Inferior parietal cortex (tissue), 1 donor: ENCODE measurements at regions not wholly inside any gene's neighbourhood (a gene's known extent, or its start where the extent isn't known, plus 50 kb on each side); places are given as distances from the start of the nearest gene placed in this dataset.
A peak's percentile ranks its signal among the peaks of the same experiment; 100 is the strongest.

Experiments used
- DNase-seq: peaks from one replicate; pipeline ENCODE4 v3.0.0-alpha.2; 2016; ENCODE audit errors: extremely low spot score

GRCh38 chr2:105625632-105626031 lies 119.1 kb upstream of the NCK2 start:
- DNase-seq, result no peak

- DNase-seq, result no peak
Observed at GRCh38 chr2:105621038-105621437, 123.7 kb upstream of the NCK2 start.

GRCh38 chr2:105618351-105618659 lies 126.4 kb upstream of the NCK2 start:
- DNase-seq, result no peak

GRCh38 chr2:105617631-105618350 lies 126.9 kb upstream of the NCK2 start:
- DNase-seq, result no peak

GRCh38 chr2:105615305-105615704 lies 129.4 kb upstream of the NCK2 start:
- DNase-seq, result no peak

- DNase-seq, result no peak
Observed at GRCh38 chr2:105611811-105612424, 132.8 kb upstream of the NCK2 start.

GRCh38 chr2:105611333-105611637 lies 133.4 kb upstream of the NCK2 start:
- no peak for DNase-seq

- DNase-seq, result no peak
Observed at GRCh38 chr2:105610576-105611332, 134.0 kb upstream of the NCK2 start.

- no peak for DNase-seq
Observed at GRCh38 chr2:105609746-105610402, 134.8 kb upstream of the NCK2 start.

GRCh38 chr2:105607920-105608504 lies 136.7 kb upstream of the NCK2 start:
- DNase-seq, result no peak

GRCh38 chr2:105606081-105606480 lies 138.6 kb upstream of the NCK2 start:
- DNase-seq, result no peak

- peak; percentile 63 for DNase-seq
Observed at GRCh38 chr2:105604938-105605337, 139.8 kb upstream of the NCK2 start.

- no peak for DNase-seq
Observed at GRCh38 chr2:105600949-105601794, 143.5 kb upstream of the NCK2 start.

GRCh38 chr2:105600602-105600948 lies 144.1 kb upstream of the NCK2 start:
- no peak for DNase-seq

GRCh38 chr2:105600037-105600442 lies 144.7 kb upstream of the NCK2 start:
- DNase-seq, result no peak

- DNase-seq, result peak; percentile 13
Observed at GRCh38 chr2:105598829-105599698, 145.6 kb upstream of the NCK2 start.

GRCh38 chr2:105597806-105598803 lies 146.6 kb upstream of the NCK2 start:
- no peak for DNase-seq

GRCh38 chr2:105597011-105597805 lies 147.5 kb upstream of the NCK2 start:
- peak; percentile 20 for DNase-seq
